HG03103 (cell line): ENCODE measurements at regions not wholly inside any gene's neighbourhood (a gene's known extent, or its start where the extent isn't known, plus 50 kb on each side); places are given as distances from the start of the nearest gene placed in this dataset.
A peak's percentile ranks its signal among the peaks of the same experiment; 100 is the strongest.
"Not testable (repeated sequence)": the region's sequence is repeated elsewhere in the genome, so short reads cannot be mapped to it uniquely, and the experiment has no call there.

Experiments used
- ATAC-seq: cut with Tn5 transposase; IDR thresholded peaks from one replicate; pipeline ENCODE4 v1.9.1; 2021; ENCODE audit warnings: low read depth; ENCODE audit not compliant: unreplicated experiment

DNA sequence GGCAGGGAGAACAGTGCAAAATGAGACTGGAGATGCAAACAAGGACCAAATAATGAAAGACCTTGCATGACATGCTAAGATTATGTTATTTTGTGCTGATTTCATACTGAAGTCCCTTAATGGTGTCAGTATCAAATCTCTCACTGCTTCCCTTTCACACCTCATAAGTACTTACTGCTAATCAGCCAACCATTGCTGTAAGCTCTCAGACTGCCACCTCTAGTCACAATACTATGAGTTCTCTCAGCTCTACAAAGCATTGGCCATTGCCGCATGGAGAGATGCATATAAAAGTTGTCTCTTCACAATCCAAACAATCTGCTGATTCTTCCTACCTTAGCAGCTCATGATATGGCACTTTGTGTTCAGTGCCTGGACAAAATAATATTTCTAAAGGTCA lies 375.4 kb downstream of the LTN1 start:
- no peak for ATAC-seq

DNA sequence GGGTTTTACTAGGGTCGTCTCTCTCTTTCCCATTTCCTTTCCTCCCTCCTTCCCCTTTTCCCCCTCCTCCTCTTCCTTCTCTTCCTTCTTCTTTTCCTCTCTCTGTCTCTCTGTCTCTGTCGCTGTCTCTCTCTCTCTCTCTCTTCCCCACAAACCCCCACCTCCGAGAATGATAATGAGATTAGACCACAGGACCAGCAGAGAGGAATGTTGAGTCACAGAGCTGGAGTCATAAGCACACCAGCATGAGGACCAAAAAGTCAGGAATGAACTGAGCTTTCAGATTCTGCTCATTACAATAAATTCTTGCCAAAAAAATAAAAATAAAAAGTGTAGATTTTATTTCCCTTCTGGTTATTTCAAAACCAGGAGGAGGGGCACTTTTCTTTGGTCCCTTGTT lies 377.4 kb downstream of the LTN1 start:
- no peak for ATAC-seq

DNA sequence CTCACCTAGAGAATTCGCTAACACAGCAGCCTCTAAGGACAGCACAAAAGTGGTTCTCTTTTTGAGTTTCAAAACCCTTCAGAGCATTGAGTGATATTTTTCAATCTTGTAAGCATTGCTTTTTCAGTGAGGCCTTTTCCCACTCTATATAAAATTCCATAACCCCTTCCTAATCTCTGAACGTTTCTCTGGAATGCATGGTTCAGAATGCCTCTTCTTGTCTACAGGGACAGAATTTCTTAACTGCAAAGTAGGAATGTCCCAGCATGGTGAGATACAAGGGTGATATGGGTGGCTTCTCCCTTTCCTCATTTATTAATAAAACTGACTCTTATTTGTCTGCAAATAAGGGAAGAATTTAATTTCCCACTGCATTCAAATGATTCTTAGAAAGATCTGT lies 377.9 kb downstream of the LTN1 start:
- ATAC-seq, result no peak

DNA sequence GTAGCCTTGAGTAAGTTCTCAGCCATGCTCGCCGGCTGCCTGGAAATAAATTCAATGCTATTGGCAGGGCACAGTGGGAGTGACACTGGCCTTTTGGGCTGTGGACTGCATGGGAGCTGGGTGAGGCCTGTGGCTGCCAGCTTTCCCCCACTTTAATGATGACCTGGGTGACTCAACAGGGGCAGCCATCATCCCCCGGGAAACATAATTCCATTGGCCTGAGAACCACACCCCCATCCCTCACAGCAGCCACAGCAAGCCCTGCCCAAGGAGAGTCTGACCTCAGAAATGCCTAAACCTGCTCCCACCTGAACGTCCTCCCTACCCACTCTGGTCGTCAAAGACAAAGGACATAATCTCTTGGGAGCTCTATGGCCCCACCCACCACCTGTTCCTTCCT lies 384.0 kb downstream of the LTN1 start:
- no peak for ATAC-seq

- ATAC-seq, result no peak
These were observed 385.1 kb downstream of the LTN1 start for GRCh38 chr21:28607545-28607944.

- peak; percentile 100 for ATAC-seq
These were observed 387.6 kb downstream of the LTN1 start for GRCh38 chr21:28604946-28605537.

DNA sequence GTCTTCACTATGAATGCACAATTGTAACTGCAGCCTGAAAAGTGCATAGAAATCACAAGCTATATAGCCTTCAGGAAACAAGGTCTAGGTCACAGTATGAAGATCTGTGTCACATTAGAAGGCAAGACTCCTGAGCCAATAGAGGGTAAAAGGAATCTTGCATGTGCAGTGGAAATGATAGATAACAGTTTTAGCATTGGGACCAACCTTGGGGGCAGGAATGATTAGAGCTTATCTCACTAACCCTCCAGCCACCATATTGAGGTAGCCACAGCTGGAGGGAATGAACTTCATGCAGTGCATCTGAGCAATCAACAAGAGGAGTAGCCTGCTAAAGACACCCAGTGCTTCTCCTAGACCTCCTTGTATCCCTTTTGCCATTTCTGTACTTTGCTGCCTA lies 390.1 kb downstream of the LTN1 start:
- no peak for ATAC-seq

- no peak for ATAC-seq
These were observed 394.5 kb downstream of the LTN1 start for GRCh38 chr21:28598214-28598613.

DNA sequence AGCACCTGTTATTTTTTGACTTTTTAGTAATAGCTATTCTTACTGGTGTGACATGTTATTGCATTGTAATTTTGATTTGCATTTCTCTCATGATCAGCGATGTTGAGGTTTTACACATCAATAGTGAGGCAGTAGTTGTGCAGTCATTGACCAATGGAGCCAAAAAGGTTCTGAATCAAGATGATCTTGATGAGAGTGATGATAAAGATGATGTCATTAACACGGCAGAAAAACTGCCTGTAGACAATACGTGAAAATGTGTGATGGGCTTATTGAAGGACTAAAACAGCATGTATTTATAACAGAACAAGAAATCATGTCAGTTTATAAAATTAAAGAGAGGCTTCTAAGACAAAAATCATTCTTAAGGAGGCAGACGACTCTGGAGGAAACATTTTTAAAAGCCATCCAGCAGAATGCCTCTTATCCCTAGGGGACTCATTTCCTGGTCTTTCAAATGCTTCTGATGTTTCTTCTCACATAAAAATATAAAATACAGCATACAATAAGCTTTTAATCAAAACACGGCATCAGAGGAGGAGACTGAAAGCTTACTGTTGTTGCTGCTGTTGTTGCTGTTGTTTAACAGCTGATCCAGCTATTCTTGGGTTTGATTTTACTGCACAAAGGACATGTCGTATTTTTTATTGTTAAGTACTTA lies 400.3 kb downstream of the LTN1 start:
- ATAC-seq, result no peak

GRCh38 chr21:28590676-28591075 lies 402.0 kb downstream of the LTN1 start:
- no peak for ATAC-seq

DNA sequence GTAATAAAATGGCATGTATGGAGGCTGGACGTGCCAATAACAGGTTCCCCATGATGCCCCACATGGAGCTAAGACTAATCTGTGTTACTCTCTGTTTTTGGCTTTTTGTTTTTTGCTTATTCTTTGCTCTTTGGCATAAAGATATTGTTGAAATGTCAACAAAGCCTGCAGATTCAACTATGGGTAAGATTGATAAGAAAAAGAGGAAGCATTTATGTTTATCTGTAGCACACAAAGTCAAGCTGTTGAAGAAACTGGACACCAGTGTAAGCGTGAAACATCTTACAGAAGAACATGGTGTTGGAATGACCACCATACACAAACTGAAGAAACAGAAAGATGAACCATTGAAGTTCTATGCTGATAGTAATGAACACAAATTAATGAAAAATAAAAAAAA lies 402.7 kb downstream of the LTN1 start:
- ATAC-seq, result no peak

- ATAC-seq, result no peak
These were observed 403.7 kb downstream of the LTN1 start for GRCh38 chr21:28588997-28589396.

- no peak for ATAC-seq
These were observed 404.9 kb downstream of the LTN1 start for GRCh38 chr21:28587748-28588147.

GRCh38 chr21:28581976-28582375 lies 410.7 kb downstream of the LTN1 start:
- no peak for ATAC-seq

DNA sequence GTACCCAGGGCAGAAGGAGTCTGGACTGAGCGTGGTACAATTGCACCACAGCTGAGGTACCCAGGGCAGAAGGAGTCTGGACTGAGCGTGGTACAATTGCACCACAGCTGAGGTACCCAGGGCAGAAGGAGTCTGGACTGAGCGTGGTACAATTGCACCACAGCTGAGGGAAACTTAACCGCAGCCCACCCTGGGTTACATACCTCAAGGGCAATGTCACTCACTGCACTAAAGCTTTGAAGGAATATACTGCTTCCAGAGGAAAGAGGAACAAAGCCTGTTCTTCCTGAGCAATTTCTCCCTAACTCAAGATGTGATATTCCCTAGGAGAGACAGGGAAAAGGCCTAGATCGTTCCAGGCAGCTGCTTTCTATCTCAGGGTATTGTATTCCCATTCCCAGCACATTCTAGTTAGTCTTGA lies 411.4 kb downstream of the LTN1 start:
- not testable (repeated sequence) for ATAC-seq

- no peak for ATAC-seq
These were observed 412.1 kb downstream of the LTN1 start for GRCh38 chr21:28580585-28580984.

- ATAC-seq, result no peak
These were observed 412.6 kb downstream of the LTN1 start for GRCh38 chr21:28579986-28580550.

GRCh38 chr21:28568692-28569091 lies 424.0 kb downstream of the LTN1 start:
- ATAC-seq, result no peak

DNA sequence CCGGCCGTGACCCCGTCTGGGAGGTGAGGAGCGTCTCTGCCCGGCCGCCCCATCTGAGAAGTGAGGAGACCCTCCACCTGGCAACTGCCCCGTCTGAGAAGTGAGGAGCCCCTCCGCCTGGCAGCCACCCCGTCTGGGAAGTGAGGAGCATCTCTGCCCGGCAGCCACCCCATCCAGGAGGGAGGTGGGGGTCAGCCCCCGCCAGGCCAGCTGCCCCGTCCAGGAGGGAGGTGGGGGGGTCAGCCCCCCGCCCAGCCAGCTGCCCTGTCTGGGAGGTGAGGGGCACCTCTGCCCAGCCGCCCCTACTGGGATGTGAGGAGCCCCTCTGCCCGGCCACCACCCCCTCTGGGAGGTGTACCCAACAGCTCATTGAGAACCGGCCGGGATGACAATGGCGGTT lies 428.7 kb downstream of the LTN1 start:
- ATAC-seq, result not testable (repeated sequence)

- ATAC-seq, result no peak
These were observed 430.9 kb downstream of the LTN1 start for GRCh38 chr21:28561772-28562171.

- no peak for ATAC-seq
These were observed 437.8 kb downstream of the LTN1 start for GRCh38 chr21:28554660-28555475.
